K562 (cell line): ENCODE measurements at regions not wholly inside any gene's neighbourhood (a gene's known extent, or its start where the extent isn't known, plus 50 kb on each side); places are given as distances from the start of the nearest gene placed in this dataset.

Experiments
- ATAC-seq: fragments of 200-7000 bp; cut with Tn5 transposase; 3 replicates; pipeline ENCODE4 v1.9.1; 2020; ENCODE audit warnings: moderate library complexity
- BruUV-seq: library from RNA; stranded (reverse); fragments of 400-500 nt; replicated peaks from 2 replicates; lab custom pipeline; 2021; lab: Mats Ljungman, UMichigan
- CTCF ChIA-PET: fragments of 300-600 bp; formaldehyde crosslinking; extraction: SDS; loops from one replicate; lab custom pipeline; 2021; ENCODE audit warnings: low intra/inter-chr PET ratio; lab: Yijun Ruan, JAX
- POLR2A ChIA-PET: fragments of 300-600, 350-650 bp; sonication (Branson Sonifier 250); formaldehyde crosslinking; extraction: SDS; loops from one replicate; lab custom pipeline; 2021; ENCODE audit warnings: antibody characterized with exemption, inconsistent platforms; lab: Yijun Ruan, JAX
- DNase-seq, 4 experiments: peaks; one replicate each; pipeline versions ENCODE4 v3.0.0 to v3.0.0-alpha.2; 2011 to 2018; ENCODE audit warnings: low spot score in 3 of 4, mixed read lengths in 3 of 4; ENCODE audit errors: extremely low read depth in 1 of 4
- FAIRE-seq: peaks from 2 replicates; lab custom pipeline; 2011; peaks lifted over from hg19 to GRCh38; lab: Jason Lieb, UNC
- H2AFZ ChIP-seq: 2 replicates; pipeline ENCODE4 v1.6.0; 2011; ENCODE audit warnings: low read depth, low read length, control low read depth, inconsistent platforms
- H3K27ac ChIP-seq: fragments of 200-600 bp; 3 replicates; pipeline ENCODE4 v1.8.0; 2011; ENCODE audit warnings: low read depth, mild to moderate bottlenecking, control low read depth, inconsistent platforms, low read length, moderate library complexity, mixed read lengths; ENCODE audit errors: extremely low read depth
- H3K27me3 ChIP-seq, 2 experiments: fragments of 300-600 bp in 1 of 2; 2 replicates in 1 of 2; 3 replicates in 1 of 2; pipeline versions ENCODE4 v1.6.0 to v1.8.0; 2011; ENCODE audit warnings: inconsistent platforms in 2 of 2, low read length in 2 of 2, mild to moderate bottlenecking in 1 of 2, mixed read lengths in 1 of 2, moderate library complexity in 1 of 2; ENCODE audit not compliant: control insufficient read depth in 2 of 2, insufficient read depth in 2 of 2
- H3K36me3 ChIP-seq: fragments of 300-600 bp; 3 replicates; pipeline ENCODE4 v1.8.0; 2011; ENCODE audit warnings: mild to moderate bottlenecking, low read length, inconsistent platforms; ENCODE audit not compliant: control insufficient read depth, insufficient read depth
- H3K4me1 ChIP-seq, 2 experiments: fragments of 200-600 bp in 1 of 2; replicated peaks in 1 of 2; 2 replicates in 1 of 2; 3 replicates in 1 of 2; pipeline versions ENCODE4 v1.5.1 to v1.8.0; 2011; ENCODE audit warnings: inconsistent platforms in 2 of 2, low read length in 2 of 2, mild to moderate bottlenecking in 1 of 2, mixed read lengths in 1 of 2, moderate library complexity in 1 of 2; ENCODE audit not compliant: control insufficient read depth in 2 of 2, insufficient read depth in 2 of 2
- H3K4me2 ChIP-seq: 2 replicates; pipeline ENCODE4 v1.6.1; 2011; ENCODE audit warnings: low read length, control low read depth, inconsistent platforms, mixed read lengths; ENCODE audit not compliant: insufficient read depth
- H3K4me3 ChIP-seq: fragments of 200-600 bp; sonication (generic), shearing (Covaris generic); 2 replicates; pipeline ENCODE4 v1.5.1; 2016; ENCODE audit warnings: control low read depth, inconsistent platforms
- H3K79me2 ChIP-seq: fragments of 200-600 bp; 3 replicates; pipeline ENCODE4 v1.8.0; 2011; ENCODE audit warnings: low read length, inconsistent platforms; ENCODE audit not compliant: control insufficient read depth, insufficient read depth
- H3K9ac ChIP-seq, 2 experiments: 2 replicates each; pipeline versions ENCODE4 v1.6.0 to v1.6.1; 2011; ENCODE audit warnings: low read depth in 2 of 2, low read length in 2 of 2, control low read depth in 1 of 2, inconsistent platforms in 1 of 2, mild to moderate bottlenecking in 1 of 2, mixed read lengths in 1 of 2; ENCODE audit not compliant: insufficient read depth in 1 of 2
- H3K9me1 ChIP-seq: one replicate; pipeline ENCODE4 v1.6.0; 2011; ENCODE audit warnings: inconsistent platforms, mild to moderate bottlenecking, low read length, moderate library complexity; ENCODE audit not compliant: control insufficient read depth, insufficient read depth
- H3K9me3 ChIP-seq: replicated peaks from 2 replicates; pipeline ENCODE4 v1.5.1; 2011; ENCODE audit warnings: low read depth, low read length, inconsistent platforms; ENCODE audit not compliant: control insufficient read depth, insufficient read depth
- H4K20me1 ChIP-seq: replicated peaks from 2 replicates; pipeline ENCODE4 v1.6.1; 2011; ENCODE audit warnings: low read length, inconsistent platforms, mixed read lengths; ENCODE audit not compliant: control insufficient read depth, insufficient read depth
- CC2D1A ChIP-seq: fragments of 450-650 bp; IDR thresholded peaks from 2 replicates; pipeline ENCODE4 v1.6.1; 2017; ENCODE audit warnings: mild to moderate bottlenecking
- RAD21 ChIP-seq, 2 experiments: fragments of 250-450 bp in 1 of 2; fragments of 450-650 bp in 1 of 2; sonication (Bioruptor Pico) in 1 of 2; formaldehyde crosslinking in 1 of 2; IDR thresholded peaks in 1 of 2; conservative IDR thresholded peaks in 1 of 2; 2 replicates each; pipeline versions ENCODE4 v1.4.0 to v1.8.0; 2020 to 2022; ENCODE audit warnings: mild to moderate bottlenecking in 2 of 2, moderate library complexity in 1 of 2
- SFPQ ChIP-seq: fragments of 200-400 bp; formaldehyde crosslinking; IDR thresholded peaks from 2 replicates; pipeline ENCODE4 v1.6.1; 2017; ENCODE audit warnings: mild to moderate bottlenecking, low read depth, low read length, moderate library complexity
- TAF9B ChIP-seq: fragments of 450-650 bp; IDR thresholded peaks from 2 replicates; pipeline ENCODE4 v1.6.1; 2018; ENCODE audit warnings: mild to moderate bottlenecking; ENCODE audit not compliant: partially characterized antibody
- ZNF143 ChIP-seq: sonication (generic); formaldehyde crosslinking; IDR thresholded peaks from 2 replicates; pipeline ENCODE4 v1.9.0; 2022; ENCODE audit warnings: mild to moderate bottlenecking, missing genetic modification reagents
- WGBS: fragments of 100-300 bp; shearing (Covaris generic); methylation state at CpG from one replicate; pipeline ENCODE4 v1.1.6; 2016; ENCODE audit warnings: low coverage, mixed read lengths; ENCODE audit not compliant: insufficient coverage; ENCODE audit errors: missing lambda C conversion rate; 5-methylcytosine and 5-hydroxymethylcytosine counted together
- in situ Hi-C: fragments of 300-500 bp; cut with MboI; formaldehyde crosslinking; loops from 4 replicates; pipeline ENCODE4 v1.15.0; 2018; ENCODE audit warnings: inconsistent platforms, mixed read lengths
- intact Hi-C: fragments of 100-400 bp; cut with micrococcal nuclease; formaldehyde crosslinking; loops from 2 replicates; pipeline ENCODE4 v1.14.2; 2022
- TF ChIP-seq, protein P1 (sequence below): fragments of 450-650 bp; IDR thresholded peaks from 2 replicates; pipeline ENCODE4 v1.6.1; 2014; ENCODE audit warnings: low read depth, mild to moderate bottlenecking, moderate library complexity, borderline replicate concordance

DNA sequence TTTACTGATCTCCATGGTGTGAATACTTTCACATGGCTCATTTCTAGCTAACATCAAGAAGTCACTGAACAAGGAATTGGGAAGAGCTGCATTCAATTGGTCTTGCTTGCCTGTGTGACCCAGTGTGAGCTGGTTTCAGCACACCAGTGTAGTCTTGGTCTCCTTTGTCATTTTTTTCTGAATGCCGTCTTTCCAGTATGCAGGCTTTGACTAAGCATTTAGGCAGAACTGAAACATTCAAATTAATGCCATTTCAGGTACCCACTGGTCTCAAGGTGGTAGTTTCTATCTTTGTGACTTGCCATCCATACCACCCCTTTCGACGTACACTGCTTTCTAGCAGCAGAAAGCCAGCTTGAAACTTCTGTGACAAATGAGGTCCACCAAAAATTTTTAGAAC is 550.5 kb upstream of the BOD1L1 start:
- FAIRE-seq = no peak
- no peak for DNase-seq
- BruUV-seq = no TSS peak
- no peak for ATAC-seq
- no peak overlapping the region for H3K27ac ChIP-seq
- H3K4me2 ChIP-seq = no peak overlapping the region
- no peaks in the 10 kb centered on the region for H3K79me2 ChIP-seq
- H3K9ac ChIP-seq = no peak overlapping the region
- H3K9me3 ChIP-seq = no peaks in the 10 kb centered on the region
- H3K4me3 ChIP-seq = no peak overlapping the region
- in situ Hi-C loops (no loop called here), intact Hi-C loops (no loop called here)
- ChIA-PET POLR2A (no interaction called here), CTCF (no interaction called here)
- H4K20me1 ChIP-seq = no peaks in the 10 kb centered on the region
- H3K4me1 ChIP-seq = no peaks in the 10 kb centered on the region
- no peak for TF ChIP-seq TAF9B
- TF ChIP-seq CC2D1A = no peak
- no peak for TF ChIP-seq RAD21 (CRISPR knock-in tag; conservative IDR thresholded peaks at IDR 0.05 in 1 of 2, IDR thresholded peaks at IDR 0.05 in 1 of 2)
- TF ChIP-seq, protein P1, sequence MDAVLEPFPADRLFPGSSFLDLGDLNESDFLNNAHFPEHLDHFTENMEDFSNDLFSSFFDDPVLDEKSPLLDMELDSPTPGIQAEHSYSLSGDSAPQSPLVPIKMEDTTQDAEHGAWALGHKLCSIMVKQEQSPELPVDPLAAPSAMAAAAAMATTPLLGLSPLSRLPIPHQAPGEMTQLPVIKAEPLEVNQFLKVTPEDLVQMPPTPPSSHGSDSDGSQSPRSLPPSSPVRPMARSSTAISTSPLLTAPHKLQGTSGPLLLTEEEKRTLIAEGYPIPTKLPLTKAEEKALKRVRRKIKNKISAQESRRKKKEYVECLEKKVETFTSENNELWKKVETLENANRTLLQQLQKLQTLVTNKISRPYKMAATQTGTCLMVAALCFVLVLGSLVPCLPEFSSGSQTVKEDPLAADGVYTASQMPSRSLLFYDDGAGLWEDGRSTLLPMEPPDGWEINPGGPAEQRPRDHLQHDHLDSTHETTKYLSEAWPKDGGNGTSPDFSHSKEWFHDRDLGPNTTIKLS = no peak
- no peaks in the 10 kb centered on the region for H3K27me3 ChIP-seq
- no peaks in the 10 kb centered on the region for H3K9me1 ChIP-seq
- H3K36me3 ChIP-seq = no peaks in the 10 kb centered on the region
- no peak overlapping the region for H2AFZ ChIP-seq
- 0% methylated on average over 3 of the region's 3 CpGs for WGBS

DNA sequence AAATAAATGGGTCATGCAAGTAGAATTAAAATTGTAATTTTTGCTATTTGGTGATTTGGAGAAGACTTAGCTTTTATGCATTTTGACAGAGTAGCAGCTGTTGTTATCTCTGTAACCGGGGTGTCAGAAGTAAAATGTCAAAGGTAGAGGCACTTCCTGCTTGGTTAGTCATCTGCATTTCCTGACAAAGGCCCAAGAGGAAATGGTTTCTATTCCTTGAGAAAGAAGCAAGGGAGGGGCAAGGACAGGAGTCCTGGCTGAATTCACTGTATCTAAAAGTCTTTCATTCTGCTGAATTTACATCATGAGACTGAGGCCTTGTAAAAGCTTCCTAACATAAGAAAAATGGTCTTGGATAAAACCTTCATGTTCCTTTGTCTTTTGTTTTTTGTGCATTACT is 550.9 kb upstream of the BOD1L1 start:
- Histone ChIP-seq H3K79me2 (no peaks in the 10 kb centered on the region), H3K4me1 (no peaks in the 10 kb centered on the region), H3K4me3 (no peak overlapping the region), H3K9ac (no peak overlapping the region), H3K27ac (no peak overlapping the region), H3K9me3 (no peaks in the 10 kb centered on the region), H2AFZ (no peak overlapping the region), H3K36me3 (no peaks in the 10 kb centered on the region), H3K27me3 (no peaks in the 10 kb centered on the region), H4K20me1 (no peaks in the 10 kb centered on the region), H3K4me2 (no peak overlapping the region), H3K9me1 (no peaks in the 10 kb centered on the region)
- in situ Hi-C loops = no loop called here
- POLR2A ChIA-PET = no interaction called here
- intact Hi-C loops = no loop called here
- FAIRE-seq = no peak
- no peak for ATAC-seq
- WGBS = 0% methylated on average over 1 of the region's 1 CpG
- TF ChIP-seq ZNF143 (no peak), SFPQ (no peak)
- DNase-seq = no peak
- no TSS peak for BruUV-seq
- CTCF ChIA-PET = no interaction called here
